HG02943 (cell line): ENCODE measurements at regions not wholly inside any gene's neighbourhood (a gene's known extent, or its start where the extent isn't known, plus 50 kb on each side); places are given as distances from the start of the nearest gene placed in this dataset.
A peak's percentile ranks its signal among the peaks of the same experiment; 100 is the strongest.

ENCODE experiments used
- ATAC-seq: cut with Tn5 transposase; IDR thresholded peaks from one replicate; pipeline ENCODE4 v1.9.1; 2021; ENCODE audit warnings: mild to moderate bottlenecking, low read depth, moderate library complexity; ENCODE audit not compliant: unreplicated experiment

GRCh38 chr9:115208501-115208900, 90.5 kb upstream of the TNC start:
- no peak for ATAC-seq

- peak; percentile 27 for ATAC-seq
These were observed 91.8 kb upstream of the TNC start for GRCh38 chr9:115209601-115210306.

- ATAC-seq, result no peak
These were observed 92.7 kb upstream of the TNC start for GRCh38 chr9:115210699-115211098.

GRCh38 chr9:115211413-115212124, 93.6 kb upstream of the TNC start:
- ATAC-seq, result peak; percentile 72

GRCh38 chr9:115212125-115212605, 94.2 kb upstream of the TNC start:
- no peak for ATAC-seq

GRCh38 chr9:115212832-115213231, 94.9 kb upstream of the TNC start:
- no peak for ATAC-seq

- no peak for ATAC-seq
These were observed 95.9 kb upstream of the TNC start for GRCh38 chr9:115213818-115214334.

- ATAC-seq, result no peak
These were observed 98.9 kb upstream of the TNC start for GRCh38 chr9:115216873-115217272.

- ATAC-seq, result no peak
These were observed 102.5 kb upstream of the TNC start for GRCh38 chr9:115220319-115221005.

GRCh38 chr9:115223471-115223870, 105.5 kb upstream of the TNC start:
- ATAC-seq, result no peak

- no peak for ATAC-seq
These were observed 107.6 kb upstream of the TNC start for GRCh38 chr9:115225459-115226116.

- ATAC-seq, result no peak
These were observed 108.2 kb upstream of the TNC start for GRCh38 chr9:115226152-115226551.

GRCh38 chr9:115229496-115229895, 111.5 kb upstream of the TNC start:
- no peak for ATAC-seq

GRCh38 chr9:115230924-115231515, 113.1 kb upstream of the TNC start:
- ATAC-seq, result no peak

- no peak for ATAC-seq
These were observed 114.3 kb upstream of the TNC start for GRCh38 chr9:115232181-115232774.

GRCh38 chr9:115234094-115234493, 116.1 kb upstream of the TNC start:
- peak; percentile 64 for ATAC-seq

- ATAC-seq, result no peak
These were observed 117.3 kb upstream of the TNC start for GRCh38 chr9:115235221-115235620.

- no peak for ATAC-seq
These were observed 119.5 kb upstream of the TNC start for GRCh38 chr9:115237385-115237998.

GRCh38 chr9:115240676-115241075, 122.7 kb upstream of the TNC start:
- ATAC-seq, result no peak
